NCI-H2196 treated with DMSO at 0.1 percent for 48 hours (cell line): ENCODE measurements at regions not wholly inside any gene's neighbourhood (a gene's known extent, or its start where the extent isn't known, plus 50 kb on each side); places are given as distances from the start of the nearest gene placed in this dataset.
"Not testable (repeated sequence)": the region's sequence is repeated elsewhere in the genome, so short reads cannot be mapped to it uniquely, and the experiment has no call there.

ENCODE experiments used
- DNase-seq: peaks from one replicate; lab custom pipeline; 2025; ENCODE audit not compliant: unreplicated experiment; lab: John Stamatoyannopoulos, UW

GRCh38 chr10:127610816-127611215 is 61.7 kb downstream of the NPS start:
- no peak for DNase-seq

DNA sequence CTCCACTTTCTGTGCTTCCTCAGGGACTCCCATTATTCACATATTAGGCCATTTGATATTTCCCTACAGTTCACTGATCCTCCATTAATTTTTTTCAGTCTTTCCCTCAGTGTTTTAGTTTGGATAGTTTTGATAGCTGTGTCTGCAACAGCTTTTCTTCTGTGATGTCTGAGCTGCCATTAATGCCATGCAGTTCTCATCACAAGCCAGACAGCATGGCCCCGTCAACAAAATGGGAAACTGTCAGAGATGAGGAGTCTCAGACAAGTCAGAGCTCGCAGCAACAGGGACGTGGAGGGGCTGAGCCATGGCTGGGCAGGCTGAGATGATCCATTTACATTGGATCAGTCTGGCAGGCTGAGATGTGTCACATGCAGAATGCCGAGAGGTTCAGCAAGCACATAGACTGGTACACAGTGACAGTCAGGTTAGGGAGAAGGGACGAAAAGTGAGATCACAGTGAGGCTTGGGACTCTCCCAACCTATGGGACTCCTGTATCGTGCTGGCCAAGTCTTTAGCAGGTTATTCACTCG is 65.4 kb downstream of the NPS start:
- DNase-seq, result no peak

DNA sequence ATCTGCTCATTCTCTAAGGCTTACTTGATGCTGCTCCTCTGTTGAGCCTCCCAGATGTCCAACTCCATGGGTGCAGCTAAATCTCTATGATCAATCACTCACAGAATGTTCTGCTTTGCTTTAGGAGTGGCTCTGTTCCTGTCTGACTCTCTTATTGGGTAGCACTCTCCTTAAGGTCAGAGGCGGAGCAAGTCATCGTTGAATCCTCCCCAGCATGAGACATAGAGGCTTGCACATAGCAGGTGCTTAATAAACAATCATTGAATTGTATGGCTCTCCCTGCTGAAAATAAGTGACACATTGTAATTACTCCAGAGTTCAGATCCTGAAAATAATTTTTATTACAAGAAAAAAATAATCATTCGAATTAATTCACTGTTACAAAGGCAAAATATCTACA is 69.7 kb downstream of the NPS start:
- DNase-seq, result no peak

DNA sequence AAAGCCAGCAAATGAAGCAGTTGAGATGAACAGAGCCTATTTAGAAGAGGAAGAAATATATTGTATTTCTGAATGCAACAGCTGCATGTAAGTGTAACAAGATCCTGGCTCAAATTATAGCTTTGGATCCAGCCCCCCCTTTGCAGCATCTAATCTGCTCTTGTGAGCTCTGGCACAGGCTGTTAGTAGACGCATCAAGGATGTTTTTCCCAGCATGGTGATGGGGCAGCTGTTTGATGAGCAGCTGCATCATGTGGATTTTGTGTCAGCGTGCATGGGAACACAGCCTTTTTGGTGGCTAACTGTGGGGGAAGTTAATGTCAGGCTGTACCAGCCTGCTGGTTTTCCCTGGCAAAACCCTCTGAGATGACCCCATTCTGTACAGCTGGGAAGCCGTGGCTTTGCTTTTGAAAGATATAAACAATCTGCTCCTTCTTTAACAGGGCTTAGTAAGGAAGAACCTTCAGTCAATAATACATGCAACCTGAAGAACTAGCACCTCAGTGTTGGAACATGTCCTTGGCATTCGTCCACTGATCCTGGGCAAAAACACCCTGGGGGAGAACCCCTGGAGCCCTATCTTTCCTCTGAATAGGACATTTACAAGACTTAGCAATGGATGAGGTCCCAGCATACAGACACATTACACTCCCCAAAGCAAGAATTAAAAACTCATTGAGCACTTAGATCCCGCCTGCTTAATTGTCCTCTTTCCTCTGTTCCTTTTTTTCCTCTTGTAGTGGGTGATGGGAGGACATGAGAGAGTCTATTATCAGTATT is 70.6 kb downstream of the NPS start:
- peak; percentile 1 for DNase-seq

DNA sequence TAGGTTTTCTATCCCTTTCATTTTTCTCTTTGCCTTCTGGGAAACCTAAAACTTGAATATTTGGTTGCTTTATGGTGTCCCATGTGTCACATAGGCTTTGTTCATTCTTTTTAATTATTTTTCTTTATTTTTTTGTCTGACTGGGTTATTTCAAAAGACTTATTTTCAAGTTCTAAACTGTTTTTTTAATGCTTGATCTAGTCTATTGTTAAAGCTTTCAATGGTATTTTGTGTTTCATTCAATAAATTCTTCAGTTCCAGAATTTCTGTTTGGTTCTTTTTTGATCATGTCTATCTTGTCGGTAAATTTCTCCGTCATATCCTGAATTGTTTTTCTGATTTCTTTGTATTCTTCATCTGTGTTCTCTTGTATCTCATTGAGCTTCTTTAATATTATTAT is 86.8 kb downstream of the NPS start:
- DNase-seq, result no peak

- no peak for DNase-seq
These were observed 88.1 kb upstream of the FOXI2 start for GRCh38 chr10:127648885-127649284.

- no peak for DNase-seq
These were observed 87.3 kb upstream of the FOXI2 start for GRCh38 chr10:127649642-127650041.

GRCh38 chr10:127657056-127657455 is 79.9 kb upstream of the FOXI2 start:
- no peak for DNase-seq

GRCh38 chr10:127676430-127676829 is 60.6 kb upstream of the FOXI2 start:
- not testable (repeated sequence) for DNase-seq

GRCh38 chr10:127678091-127678490 is 58.9 kb upstream of the FOXI2 start:
- DNase-seq, result no peak

DNA sequence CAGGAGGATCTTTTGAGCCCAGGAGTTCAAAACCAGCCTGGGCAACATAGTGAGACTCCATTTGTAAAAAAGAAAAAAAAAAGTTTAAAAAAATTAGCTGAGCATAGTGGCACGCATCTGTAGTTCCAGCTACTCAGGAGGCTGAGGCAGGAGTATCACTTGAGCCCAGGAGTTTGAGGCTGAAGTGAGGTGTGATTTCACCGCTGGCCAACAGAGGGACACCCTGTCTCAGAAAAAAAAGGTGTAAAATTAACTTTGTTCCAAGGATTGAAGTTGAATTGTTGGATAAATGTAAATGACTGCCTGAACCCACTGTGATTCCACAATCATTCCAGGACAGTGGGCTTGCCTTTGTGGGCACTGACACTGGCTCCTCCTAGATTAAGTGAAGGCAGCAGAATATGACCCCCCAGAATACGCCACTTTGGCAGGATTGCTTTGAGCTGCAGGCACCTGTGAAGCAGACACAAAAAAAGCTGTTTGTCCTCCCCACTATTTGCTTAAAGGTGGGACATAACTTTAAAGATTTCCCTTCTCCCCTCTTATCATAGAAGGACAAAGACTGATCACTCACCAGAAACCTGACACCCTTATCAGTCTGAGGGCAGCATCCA is 57.2 kb upstream of the FOXI2 start:
- DNase-seq, result no peak
